Fibroblast of pulmonary artery (primary cell): ENCODE measurements at regions not wholly inside any gene's neighbourhood (a gene's known extent, or its start where the extent isn't known, plus 50 kb on each side); places are given as distances from the start of the nearest gene placed in this dataset.

Experiments used
- DNase-seq: peaks from one replicate; pipeline ENCODE4 v3.0.0-alpha.2; 2010; ENCODE audit warnings: low read depth
- H3K4me3 ChIP-seq: replicated peaks from 2 replicates; pipeline ENCODE4 v1.5.1; 2011; ENCODE audit warnings: low read depth, mild to moderate bottlenecking, control low read depth, low read length, moderate library complexity
- CTCF ChIP-seq: IDR thresholded peaks from 2 replicates; pipeline ENCODE4 v1.5.1; 2011; ENCODE audit warnings: mild to moderate bottlenecking, control low read depth, low read length, inconsistent platforms; ENCODE audit errors: missing control alignments

DNA sequence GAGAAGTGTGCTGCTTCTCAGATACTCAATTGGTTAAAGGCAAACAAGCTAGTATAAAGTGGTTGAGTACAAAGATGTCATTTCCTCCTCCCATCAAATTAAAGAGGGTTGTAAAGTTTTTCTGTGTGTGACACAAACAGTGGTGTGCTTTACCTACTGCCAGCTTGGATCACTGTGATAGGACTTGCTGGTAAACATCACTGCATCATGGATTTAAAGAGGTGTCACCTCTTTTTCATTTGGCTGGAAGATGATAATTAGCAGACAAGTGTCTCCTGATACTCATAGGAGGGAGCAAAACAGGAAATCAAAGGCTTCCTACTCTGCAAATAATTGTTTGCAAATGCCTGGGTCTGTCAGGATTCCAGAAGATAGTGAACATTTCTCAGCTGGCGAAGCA, 200.5 kb downstream of the MDFIC start:
- DNase-seq: no peak
- no peak overlapping the region for H3K4me3 ChIP-seq
- TF ChIP-seq CTCF: no peak

DNA sequence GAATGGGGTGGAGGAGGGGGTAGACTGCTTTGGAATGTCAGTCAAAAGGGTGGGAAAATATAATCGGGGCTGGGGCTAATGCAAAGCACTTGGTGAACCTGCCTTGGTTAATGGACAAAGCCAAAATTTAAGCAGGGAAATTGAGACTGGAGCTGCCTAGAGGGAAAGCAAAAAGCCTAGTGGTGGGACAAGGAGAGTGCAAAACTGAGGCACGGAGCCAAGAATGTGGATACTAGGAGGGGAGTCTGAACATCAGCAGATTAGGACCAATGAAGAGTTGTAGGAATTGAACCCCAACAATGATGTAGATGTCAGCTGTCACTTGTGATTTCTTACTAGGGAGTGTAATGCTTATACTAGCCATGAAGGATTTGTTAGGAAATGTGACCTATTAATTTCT, 195.9 kb downstream of the MDFIC start:
- no peak for DNase-seq
- no peak overlapping the region for H3K4me3 ChIP-seq
- no peak for TF ChIP-seq CTCF

GRCh38 chr7:115116773-115117715, 195.2 kb downstream of the MDFIC start:
- DNase-seq: no peak
- H3K4me3 ChIP-seq: no peak overlapping the region
- TF ChIP-seq CTCF: no peak

DNA sequence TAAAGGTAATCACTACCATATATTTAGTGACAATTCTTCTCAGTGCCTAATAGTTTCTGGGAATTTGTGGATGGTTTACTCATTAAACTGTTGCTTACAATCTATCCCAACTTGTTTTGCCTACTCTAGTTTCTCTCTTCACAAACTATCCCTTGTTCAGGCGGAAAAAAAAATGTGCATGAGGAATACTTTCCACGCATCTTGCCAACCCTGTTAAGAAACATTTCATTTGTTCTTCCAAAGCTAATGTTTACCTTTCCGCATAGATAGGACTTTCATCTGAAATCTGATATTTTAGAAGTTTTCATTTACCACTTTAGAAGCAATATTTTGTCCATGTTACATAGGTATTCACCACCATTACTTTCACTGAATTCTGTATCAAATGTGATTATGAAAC, 191.9 kb downstream of the MDFIC start:
- H3K4me3 ChIP-seq: no peak overlapping the region
- DNase-seq: no peak
- no peak for TF ChIP-seq CTCF

- no peak for TF ChIP-seq CTCF
- H3K4me3 ChIP-seq: no peak overlapping the region
- DNase-seq: no peak
Measured at GRCh38 chr7:115113131-115113530, 191.2 kb downstream of the MDFIC start.

GRCh38 chr7:115110523-115110922, 188.6 kb downstream of the MDFIC start:
- TF ChIP-seq CTCF: no peak
- DNase-seq: no peak
- no peak overlapping the region for H3K4me3 ChIP-seq

DNA sequence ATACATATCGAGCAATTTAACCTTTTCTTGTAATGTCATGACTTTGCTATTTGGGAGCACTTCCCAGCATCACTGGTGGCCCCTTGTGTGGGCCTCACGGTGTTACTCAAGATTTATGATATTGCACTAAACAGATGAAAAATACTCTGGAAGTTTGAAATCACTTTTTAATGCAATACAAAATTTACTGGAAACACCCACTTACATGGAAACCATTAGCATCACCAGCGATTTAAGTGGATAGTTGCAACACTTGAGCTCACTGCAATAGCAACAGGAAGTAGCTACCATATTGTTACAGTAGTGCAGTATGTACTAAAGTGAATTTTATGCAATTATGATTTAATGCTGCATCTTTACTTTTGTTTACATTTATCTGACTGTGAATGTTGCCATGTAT, 184.4 kb downstream of the MDFIC start:
- H3K4me3 ChIP-seq: no peak overlapping the region
- DNase-seq: no peak
- TF ChIP-seq CTCF: no peak
